ENCODE measurements at regions not wholly inside any gene's neighbourhood (a gene's known extent, or its start where the extent isn't known, plus 50 kb on each side); places are given as distances from the start of the nearest gene placed in this dataset.

GRCh38 chr11:28482666-28483065 is 374.5 kb downstream of the METTL15 start:
- no peak for DNase-seq (ENCODE audit: low read depth)

GRCh38 chr11:28481616-28482480 is 373.7 kb downstream of the METTL15 start:
- no peak for DNase-seq (ENCODE audit: low read depth)

- DNase-seq (ENCODE audit: low read depth): no peak
These were observed 372.2 kb downstream of the METTL15 start for GRCh38 chr11:28480406-28480805.

GRCh38 chr11:28476864-28477263 is 368.7 kb downstream of the METTL15 start:
- no peak for DNase-seq (ENCODE audit: low read depth)

- DNase-seq (ENCODE audit: low read depth): no peak
These were observed 367.9 kb downstream of the METTL15 start for GRCh38 chr11:28476049-28476448.

GRCh38 chr11:28472904-28473303 is 364.7 kb downstream of the METTL15 start:
- DNase-seq (ENCODE audit: low read depth): no peak

GRCh38 chr11:28471537-28471936 is 363.3 kb downstream of the METTL15 start:
- DNase-seq (ENCODE audit: low read depth): no peak

- no peak for DNase-seq (ENCODE audit: low read depth)
These were observed 362.0 kb downstream of the METTL15 start for GRCh38 chr11:28470180-28470579.

GRCh38 chr11:28466506-28466905 is 358.3 kb downstream of the METTL15 start:
- DNase-seq (ENCODE audit: low read depth): no peak

GRCh38 chr11:28464252-28464867 is 356.2 kb downstream of the METTL15 start:
- DNase-seq (ENCODE audit: low read depth): peak; percentile 83

- DNase-seq (ENCODE audit: low read depth): peak; percentile 75
These were observed 355.6 kb downstream of the METTL15 start for GRCh38 chr11:28463826-28464225.

- peak; percentile 23 for DNase-seq (ENCODE audit: low read depth)
These were observed 353.7 kb downstream of the METTL15 start for GRCh38 chr11:28461846-28462245.

GRCh38 chr11:28461338-28461737 is 353.1 kb downstream of the METTL15 start:
- DNase-seq (ENCODE audit: low read depth): peak; percentile 40

GRCh38 chr11:28460348-28460747 is 352.2 kb downstream of the METTL15 start:
- DNase-seq (ENCODE audit: low read depth): no peak

GRCh38 chr11:28459912-28460311 is 351.7 kb downstream of the METTL15 start:
- DNase-seq (ENCODE audit: low read depth): no peak

- DNase-seq (ENCODE audit: low read depth): no peak
These were observed 349.4 kb downstream of the METTL15 start for GRCh38 chr11:28457481-28458065.

- no peak for DNase-seq (ENCODE audit: low read depth)
These were observed 340.0 kb downstream of the METTL15 start for GRCh38 chr11:28448186-28448585.

GRCh38 chr11:28447226-28447625 is 339.0 kb downstream of the METTL15 start:
- DNase-seq (ENCODE audit: low read depth): peak; percentile 68

GRCh38 chr11:28442131-28442530 is 333.9 kb downstream of the METTL15 start:
- DNase-seq (ENCODE audit: low read depth): peak; percentile 51

- no peak for DNase-seq (ENCODE audit: low read depth)
These were observed 331.2 kb downstream of the METTL15 start for GRCh38 chr11:28439403-28439802.

GRCh38 chr11:28420099-28420498 is 311.9 kb downstream of the METTL15 start:
- DNase-seq (ENCODE audit: low read depth): peak; percentile 8

- DNase-seq (ENCODE audit: low read depth): no peak
These were observed 309.6 kb downstream of the METTL15 start for GRCh38 chr11:28417601-28418323.
